ENCODE measurements at regions not wholly inside any gene's neighbourhood (a gene's known extent, or its start where the extent isn't known, plus 50 kb on each side); places are given as distances from the start of the nearest gene placed in this dataset.
"Not testable (repeated sequence)": the region's sequence is repeated elsewhere in the genome, so short reads cannot be mapped to it uniquely, and the experiment has no call there.

GRCh38 chr10:85137253-85137652 lies 808.9 kb downstream of the CCSER2 start:
- TF ChIP-seq EZH2 (IDR thresholded peaks at IDR 0.05; ENCODE audit: low read length, missing control alignments): no peak
- TF ChIP-seq CTCF (conservative IDR thresholded peaks at IDR 0.05 in 1 of 2, IDR thresholded peaks at IDR 0.05 in 1 of 2; ENCODE audit: low read depth in 1 of 2, low read length in 2 of 2): no peak
- Histone ChIP-seq H4K20me1 (ENCODE audit: control insufficient read depth, extremely low read depth, insufficient read depth, low read length) (no peaks in the 10 kb centered on the region), H2AFZ (ENCODE audit: low read length) (no peak overlapping the region), H3K36me3 (ENCODE audit: control insufficient read depth, insufficient read depth, low read length) (no peaks in the 10 kb centered on the region), H3K27ac (ENCODE audit: insufficient read depth, low read length) (no peak overlapping the region), H3K4me1 (ENCODE audit: control insufficient read depth, extremely low read depth, insufficient read depth, low read length) (no peaks in the 10 kb centered on the region), H3K9me3 (ENCODE audit: control insufficient read depth, insufficient read depth, low read depth, low read length) (no peaks in the 10 kb centered on the region), H3K4me2 (ENCODE audit: extremely low read depth, insufficient read depth, low read length) (no peak overlapping the region), H3K27me3 (ENCODE audit: control insufficient read depth, insufficient read depth, low read length) (no peaks in the 10 kb centered on the region), H3K4me3 (replicated peaks in 1 of 4; ENCODE audit: control extremely low read depth in 1 of 4, insufficient read depth in 1 of 4, low read depth in 3 of 4, low read length in 4 of 4) (no peak overlapping the region), H3K9ac (ENCODE audit: insufficient read depth, low read length) (no peak overlapping the region), H3K79me2 (ENCODE audit: control insufficient read depth, insufficient read depth, low read length) (no peaks in the 10 kb centered on the region)
- DNase-seq (ENCODE audit: low read depth in 2 of 2): no peak

GRCh38 chr10:85138046-85138445 lies 809.7 kb downstream of the CCSER2 start:
- Histone ChIP-seq H3K9me3 (ENCODE audit: control insufficient read depth, insufficient read depth, low read depth, low read length) (no peaks in the 10 kb centered on the region), H3K27me3 (ENCODE audit: control insufficient read depth, insufficient read depth, low read length) (no peaks in the 10 kb centered on the region), H3K27ac (ENCODE audit: insufficient read depth, low read length) (no peak overlapping the region), H4K20me1 (ENCODE audit: control insufficient read depth, extremely low read depth, insufficient read depth, low read length) (no peaks in the 10 kb centered on the region), H3K4me1 (ENCODE audit: control insufficient read depth, extremely low read depth, insufficient read depth, low read length) (no peaks in the 10 kb centered on the region), H3K9ac (ENCODE audit: insufficient read depth, low read length) (no peak overlapping the region), H3K4me2 (ENCODE audit: extremely low read depth, insufficient read depth, low read length) (no peak overlapping the region), H3K79me2 (ENCODE audit: control insufficient read depth, insufficient read depth, low read length) (no peaks in the 10 kb centered on the region), H3K36me3 (ENCODE audit: control insufficient read depth, insufficient read depth, low read length) (no peaks in the 10 kb centered on the region), H2AFZ (ENCODE audit: low read length) (no peak overlapping the region), H3K4me3 (replicated peaks in 1 of 4; ENCODE audit: control extremely low read depth in 1 of 4, insufficient read depth in 1 of 4, low read depth in 3 of 4, low read length in 4 of 4) (no peak overlapping the region)
- TF ChIP-seq CTCF (conservative IDR thresholded peaks at IDR 0.05 in 1 of 2, IDR thresholded peaks at IDR 0.05 in 1 of 2; ENCODE audit: low read depth in 1 of 2, low read length in 2 of 2): no peak
- TF ChIP-seq EZH2 (IDR thresholded peaks at IDR 0.05; ENCODE audit: low read length, missing control alignments): no peak
- DNase-seq (ENCODE audit: low read depth in 2 of 2): no peak

- H3K4me3 ChIP-seq (replicated peaks in 1 of 4; ENCODE audit: control extremely low read depth in 1 of 4, insufficient read depth in 1 of 4, low read depth in 3 of 4, low read length in 4 of 4): no peak overlapping the region
- TF ChIP-seq CTCF (conservative IDR thresholded peaks at IDR 0.05 in 1 of 2, IDR thresholded peaks at IDR 0.05 in 1 of 2; ENCODE audit: low read depth in 1 of 2, low read length in 2 of 2): no peak
- H2AFZ ChIP-seq (ENCODE audit: low read length): no peak overlapping the region
- no peaks in the 10 kb centered on the region for H3K27me3 ChIP-seq (ENCODE audit: control insufficient read depth, insufficient read depth, low read length)
- no peaks in the 10 kb centered on the region for H3K4me1 ChIP-seq (ENCODE audit: control insufficient read depth, extremely low read depth, insufficient read depth, low read length)
- no peaks in the 10 kb centered on the region for H4K20me1 ChIP-seq (ENCODE audit: control insufficient read depth, extremely low read depth, insufficient read depth, low read length)
- H3K36me3 ChIP-seq (ENCODE audit: control insufficient read depth, insufficient read depth, low read length): no peaks in the 10 kb centered on the region
- H3K27ac ChIP-seq (ENCODE audit: insufficient read depth, low read length): no peak overlapping the region
- H3K79me2 ChIP-seq (ENCODE audit: control insufficient read depth, insufficient read depth, low read length): no peaks in the 10 kb centered on the region
- no peak overlapping the region for H3K4me2 ChIP-seq (ENCODE audit: extremely low read depth, insufficient read depth, low read length)
- H3K9me3 ChIP-seq (ENCODE audit: control insufficient read depth, insufficient read depth, low read depth, low read length): no peaks in the 10 kb centered on the region
- no peak for DNase-seq (ENCODE audit: low read depth in 2 of 2)
- H3K9ac ChIP-seq (ENCODE audit: insufficient read depth, low read length): no peak overlapping the region
Measured at GRCh38 chr10:85139124-85139523, 810.7 kb downstream of the CCSER2 start.

- DNase-seq (ENCODE audit: low read depth in 2 of 2); H3K4me1 ChIP-seq (ENCODE audit: control insufficient read depth, extremely low read depth, insufficient read depth, low read length); H3K9me3 ChIP-seq (ENCODE audit: control insufficient read depth, insufficient read depth, low read depth, low read length); H3K36me3 ChIP-seq (ENCODE audit: control insufficient read depth, insufficient read depth, low read length); H3K9ac ChIP-seq (ENCODE audit: insufficient read depth, low read length); H2AFZ ChIP-seq (ENCODE audit: low read length); H3K27ac ChIP-seq (ENCODE audit: insufficient read depth, low read length); H3K27me3 ChIP-seq (ENCODE audit: control insufficient read depth, insufficient read depth, low read length); H3K79me2 ChIP-seq (ENCODE audit: control insufficient read depth, insufficient read depth, low read length); H3K4me3 ChIP-seq (replicated peaks in 1 of 4; ENCODE audit: control extremely low read depth in 1 of 4, insufficient read depth in 1 of 4, low read depth in 3 of 4, low read length in 4 of 4); H3K4me2 ChIP-seq (ENCODE audit: extremely low read depth, insufficient read depth, low read length); H4K20me1 ChIP-seq (ENCODE audit: control insufficient read depth, extremely low read depth, insufficient read depth, low read length): not testable (repeated sequence)
Measured at GRCh38 chr10:85141520-85141919, 813.1 kb downstream of the CCSER2 start.

Data from fibroblast of lung (primary cell).